Germinal center (tissue), 1 donor: ENCODE measurements at regions not wholly inside any gene's neighbourhood (a gene's known extent, or its start where the extent isn't known, plus 50 kb on each side); places are given as distances from the start of the nearest gene placed in this dataset.
"Not testable (repeated sequence)": the region's sequence is repeated elsewhere in the genome, so short reads cannot be mapped to it uniquely, and the experiment has no call there.

Experiments
- DNase-seq: peaks from one replicate; pipeline ENCODE4 v3.0.0; 2012; ENCODE audit warnings: mixed read lengths, low spot score

DNA sequence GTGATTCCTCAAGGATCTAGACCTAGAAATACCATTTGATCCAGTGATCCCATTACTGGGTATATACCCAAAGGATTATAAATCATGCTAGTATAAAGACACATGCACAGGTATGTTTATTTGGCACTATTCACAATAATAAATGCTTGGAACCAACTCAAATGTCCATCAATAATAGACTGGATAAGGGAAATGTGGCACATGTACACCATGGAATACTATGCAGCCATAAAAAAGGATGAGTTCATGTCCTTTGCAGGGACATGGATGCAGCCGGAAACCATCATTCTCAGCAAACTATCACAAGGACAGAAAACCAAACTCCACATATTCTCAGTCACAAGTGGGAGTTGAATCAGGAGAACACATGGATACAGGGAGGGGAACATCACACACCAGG lies 183.8 kb upstream of the ETV3 start:
- DNase-seq, result not testable (repeated sequence)

DNA sequence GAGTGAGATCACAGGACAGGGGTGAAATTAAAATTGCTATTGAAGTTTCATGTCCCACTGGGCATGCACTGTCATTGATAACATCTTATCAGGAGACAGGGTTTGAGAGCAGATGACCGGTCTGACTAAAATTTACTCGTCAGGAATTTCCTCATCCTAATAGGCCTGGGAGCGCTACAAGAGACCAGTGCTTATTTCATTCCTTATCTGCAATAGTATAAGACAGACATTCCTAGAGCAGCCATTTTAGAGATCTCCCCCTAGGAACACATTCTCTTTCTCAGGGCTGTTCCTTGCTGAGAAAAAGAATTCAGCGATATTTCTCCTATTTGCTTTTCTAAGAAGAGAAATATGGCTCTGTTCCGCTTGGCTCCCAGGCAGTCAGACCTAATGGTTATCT lies 181.4 kb upstream of the ETV3 start:
- DNase-seq, result no peak

DNA sequence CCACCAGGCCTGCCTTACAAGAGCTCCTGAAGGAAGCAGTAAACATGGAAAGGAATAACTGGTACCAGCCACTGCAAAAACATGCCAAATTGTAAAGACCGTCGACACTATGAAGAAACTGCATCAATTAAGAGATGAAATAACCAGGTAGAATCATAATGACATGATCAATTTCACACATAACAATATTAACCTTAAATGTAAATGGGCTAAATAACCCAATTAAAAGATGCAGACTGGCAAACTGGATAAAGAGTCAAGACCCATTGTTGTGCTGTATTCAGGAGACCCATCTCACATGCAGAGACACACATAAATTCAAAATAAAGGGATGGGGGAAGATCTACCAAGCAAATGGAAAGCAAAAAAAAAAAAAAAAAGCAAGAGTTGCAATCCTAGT lies 179.0 kb upstream of the ETV3 start:
- DNase-seq, result not testable (repeated sequence)

DNA sequence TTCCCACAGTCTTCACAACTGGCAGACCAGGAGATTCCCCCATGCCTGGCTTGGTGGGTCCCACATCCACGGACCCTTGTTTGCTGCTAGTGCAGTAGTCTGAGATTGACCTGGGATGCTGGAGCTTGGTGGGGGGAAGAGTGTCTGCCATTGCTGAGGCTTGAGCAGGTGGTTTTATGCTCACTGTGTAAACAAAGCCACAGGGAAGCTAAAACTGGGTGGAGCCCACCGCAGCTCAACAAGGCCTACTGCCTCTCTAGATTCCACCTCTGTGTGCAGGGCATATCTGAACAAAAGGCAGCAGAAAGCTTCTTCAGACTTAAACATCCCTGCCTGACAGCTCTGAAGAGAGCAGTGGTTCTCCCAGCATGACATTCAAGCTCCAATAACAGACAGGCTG lies 177.3 kb upstream of the ETV3 start:
- no peak for DNase-seq

GRCh38 chr1:157314408-157314807 lies 176.2 kb upstream of the ETV3 start:
- no peak for DNase-seq

DNA sequence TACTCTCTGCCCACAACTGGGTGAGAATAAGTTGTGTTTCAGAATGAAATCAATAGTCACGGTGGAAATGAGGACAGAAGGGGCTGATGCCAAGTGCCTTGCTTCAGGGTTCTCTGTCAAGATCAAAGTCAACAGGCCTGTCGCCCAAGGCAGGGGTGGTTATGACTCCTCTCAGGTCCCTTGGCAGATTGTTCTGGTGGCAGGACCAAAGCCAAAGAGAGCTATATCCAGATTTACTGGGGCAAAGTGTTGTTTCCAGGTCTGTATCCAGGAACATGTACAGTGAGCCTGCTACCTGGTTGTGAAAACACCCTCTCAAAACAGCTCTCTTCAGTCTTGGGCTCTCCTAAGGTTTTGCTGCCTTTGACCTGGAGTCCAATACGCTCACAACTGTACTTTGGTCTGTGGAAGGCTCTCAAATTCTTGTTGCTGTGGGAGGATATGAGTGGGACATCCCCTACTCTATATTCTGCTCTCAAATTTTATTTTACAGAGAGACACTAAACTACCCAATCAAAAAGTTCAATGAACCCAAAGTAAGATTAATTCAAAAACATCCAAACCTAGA lies 175.1 kb upstream of the ETV3 start:
- DNase-seq, result no peak

- no peak for DNase-seq
Measured at GRCh38 chr1:157312082-157312812, 174.1 kb upstream of the ETV3 start.

GRCh38 chr1:157311730-157312081 lies 173.5 kb upstream of the ETV3 start:
- DNase-seq, result no peak

GRCh38 chr1:157310805-157311729 lies 172.9 kb upstream of the ETV3 start:
- peak; percentile 35 for DNase-seq

GRCh38 chr1:157310401-157310800 lies 172.2 kb upstream of the ETV3 start:
- no peak for DNase-seq

DNA sequence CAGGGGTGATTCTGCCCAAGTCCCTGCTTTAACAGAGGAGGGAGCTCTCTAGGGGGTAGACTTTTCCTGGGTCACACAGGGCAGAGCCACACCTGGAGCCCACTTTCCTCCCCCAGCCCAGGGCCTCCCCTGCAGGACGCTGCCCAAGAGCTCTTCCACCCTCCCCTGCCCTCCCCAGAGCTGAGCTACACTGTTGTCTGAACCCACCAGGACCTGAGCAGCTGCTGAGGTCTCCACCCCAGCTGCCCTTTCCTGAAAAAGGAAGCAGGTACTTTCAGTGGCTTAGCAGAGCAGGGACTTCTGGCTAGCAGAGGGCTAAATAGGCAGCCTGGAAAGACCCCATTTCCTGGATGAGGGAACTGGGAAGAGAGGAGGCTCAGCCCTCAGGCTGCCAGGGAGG lies 169.3 kb upstream of the ETV3 start:
- DNase-seq, result no peak

DNA sequence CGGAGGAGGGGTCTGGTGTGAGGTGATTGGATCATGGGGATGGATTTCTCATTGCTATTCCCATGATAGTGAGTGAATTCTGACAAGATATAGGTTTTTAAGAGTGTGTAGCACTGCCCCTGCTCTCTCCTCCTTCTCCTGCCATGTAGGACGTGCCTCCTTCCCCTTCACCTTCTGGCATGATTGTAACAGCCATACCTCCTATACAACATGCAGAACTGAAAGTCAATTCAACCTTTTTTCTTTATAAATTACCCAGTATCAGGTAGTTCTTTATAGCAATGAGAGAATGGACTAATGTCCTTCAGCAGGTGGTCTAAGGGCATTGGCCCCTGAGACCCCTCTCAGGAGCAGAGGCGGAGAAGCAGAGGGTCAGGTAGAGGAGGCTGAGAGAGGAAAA lies 168.7 kb upstream of the ETV3 start:
- DNase-seq, result no peak

- DNase-seq, result no peak
Measured at GRCh38 chr1:157304271-157304670, 166.1 kb upstream of the ETV3 start.

- DNase-seq, result no peak
Measured at GRCh38 chr1:157302724-157303123, 164.5 kb upstream of the ETV3 start.

DNA sequence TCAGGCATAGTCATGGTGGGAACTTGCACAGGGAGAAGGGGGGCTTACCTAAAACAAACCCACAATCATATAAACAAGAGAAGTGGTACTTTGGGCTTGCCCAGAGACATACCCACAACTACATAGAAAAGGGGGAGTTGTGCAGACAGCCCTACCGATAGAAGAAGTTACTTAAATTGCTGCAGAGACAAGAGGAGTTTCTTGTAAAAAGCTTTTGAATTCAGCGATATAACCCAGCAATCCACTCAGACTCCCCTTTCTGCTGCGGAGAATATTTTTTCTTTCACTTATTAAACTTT lies 164.0 kb upstream of the ETV3 start:
- DNase-seq, result no peak

DNA sequence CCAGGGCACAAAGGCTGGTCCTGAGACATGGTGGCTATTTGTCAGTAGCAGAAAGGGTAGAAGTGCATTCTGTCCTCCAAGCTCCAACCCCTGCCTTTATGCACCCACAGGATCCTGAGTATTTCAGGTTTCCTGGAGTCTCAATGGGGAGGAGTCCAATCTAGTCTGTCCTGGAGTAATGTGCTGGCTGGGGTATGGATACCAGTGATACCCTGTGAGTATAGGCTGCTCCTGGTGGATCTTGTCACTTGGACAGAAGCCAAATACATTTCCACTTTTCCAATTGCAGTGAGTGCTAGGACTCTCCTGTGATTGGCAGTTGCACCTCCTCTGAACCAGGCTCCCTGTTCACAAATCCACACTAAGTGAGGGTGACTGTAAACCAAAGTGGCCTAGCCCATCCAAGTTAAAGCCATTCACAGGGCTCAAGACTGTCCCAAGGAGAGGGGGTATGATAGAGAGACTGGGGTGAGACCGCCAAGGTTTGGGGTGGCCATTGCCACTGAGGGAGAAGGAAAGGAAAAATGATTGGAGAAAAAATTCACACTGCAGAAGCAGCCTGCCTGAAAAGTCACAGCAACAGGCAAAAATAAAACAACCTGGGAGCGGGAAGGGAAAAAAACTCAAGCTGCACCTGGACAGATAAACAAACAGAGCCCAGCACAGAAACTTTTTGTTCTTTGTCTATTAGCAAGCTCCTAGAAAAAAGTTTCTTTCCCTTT lies 163.4 kb upstream of the ETV3 start:
- DNase-seq, result no peak

DNA sequence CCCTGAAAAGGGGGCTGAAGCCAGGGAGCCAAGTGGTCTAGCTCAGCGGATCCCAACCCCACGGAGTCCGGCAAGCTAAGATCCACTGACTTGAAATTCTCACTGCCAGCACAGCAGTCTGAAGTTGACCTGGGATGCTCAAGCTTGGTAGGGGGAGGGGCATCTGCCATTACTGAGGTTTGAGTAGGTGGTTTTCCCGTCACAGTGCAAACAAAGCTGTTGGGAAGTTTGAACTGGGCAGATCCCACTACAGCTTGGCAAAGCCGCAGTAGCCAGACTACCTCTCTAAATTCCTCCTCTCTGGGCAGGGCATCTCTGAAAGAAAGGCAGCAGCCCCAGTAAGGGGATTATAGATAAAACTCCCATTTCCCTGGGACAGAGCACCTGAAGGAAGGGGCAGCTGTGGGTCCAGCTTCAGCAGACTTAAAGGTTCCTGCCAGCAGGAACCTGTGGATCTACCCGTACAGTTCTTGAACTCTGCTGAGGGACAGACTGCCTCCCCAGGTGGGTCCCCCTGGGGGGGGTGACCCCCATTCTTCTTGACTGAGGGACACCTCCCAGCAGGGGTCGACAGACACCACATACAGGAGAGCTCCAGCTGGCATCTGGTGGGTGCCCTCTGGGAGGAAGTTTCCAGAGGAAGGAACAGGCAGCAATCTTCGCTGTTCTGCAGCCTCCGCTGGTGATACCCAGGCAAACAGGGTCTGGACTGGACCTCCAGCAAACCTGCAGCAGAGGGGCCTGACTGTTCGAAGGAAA lies 156.4 kb upstream of the ETV3 start:
- DNase-seq, result not testable (repeated sequence)

DNA sequence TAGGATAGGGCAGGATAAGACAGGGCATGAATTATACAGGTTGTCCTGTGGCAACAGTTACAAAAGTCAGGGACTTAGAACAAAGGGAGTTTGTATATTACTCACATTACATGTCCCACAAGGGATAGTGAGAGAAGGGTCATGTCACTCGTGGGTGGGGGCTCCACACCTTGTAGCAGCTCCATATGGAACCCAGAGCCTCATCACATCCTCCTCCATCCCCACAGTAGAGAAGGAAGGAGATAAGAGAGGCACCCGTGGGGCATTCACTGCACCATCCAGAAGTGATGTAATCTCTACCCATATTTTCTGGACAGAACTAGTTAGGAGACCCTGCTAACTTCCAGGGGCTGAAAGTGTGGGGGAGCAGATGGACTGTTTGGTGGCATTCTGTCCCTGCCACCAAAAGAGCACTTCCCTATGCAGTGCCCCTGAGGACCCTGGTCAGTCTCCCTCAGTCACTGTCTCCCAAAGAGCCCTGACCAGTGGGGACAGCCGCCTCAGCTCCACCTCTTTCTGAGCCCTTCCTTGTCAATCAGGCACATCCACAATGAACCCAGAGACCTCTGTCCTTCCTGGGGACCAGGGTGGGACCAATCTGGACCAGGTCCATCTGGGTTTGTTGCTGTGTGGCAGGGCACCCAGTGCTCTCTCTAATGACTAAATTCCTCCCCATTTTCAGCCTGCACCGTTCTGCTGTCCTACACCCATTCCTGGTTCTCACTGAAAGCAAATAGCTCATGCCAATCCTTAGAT lies 154.8 kb upstream of the ETV3 start:
- no peak for DNase-seq

DNA sequence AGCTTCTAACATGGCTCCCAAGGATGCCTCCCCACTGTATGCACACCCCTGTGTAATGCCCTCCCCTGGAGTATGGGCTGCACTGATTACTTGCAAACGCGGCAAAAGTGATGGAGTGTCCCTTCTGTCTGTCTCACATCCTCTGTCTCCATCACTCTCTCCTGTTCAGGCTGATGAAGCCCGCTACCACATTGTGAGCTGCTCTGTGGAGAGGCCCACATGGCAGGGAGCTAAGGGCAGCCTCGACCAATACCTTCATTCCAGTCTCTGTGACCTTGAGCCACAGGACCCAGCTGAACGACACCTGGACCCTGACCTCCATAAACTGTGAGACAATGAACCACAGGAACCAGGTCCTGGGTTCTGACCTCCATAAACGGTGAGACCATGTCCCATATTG lies 154.1 kb upstream of the ETV3 start:
- no peak for DNase-seq

DNA sequence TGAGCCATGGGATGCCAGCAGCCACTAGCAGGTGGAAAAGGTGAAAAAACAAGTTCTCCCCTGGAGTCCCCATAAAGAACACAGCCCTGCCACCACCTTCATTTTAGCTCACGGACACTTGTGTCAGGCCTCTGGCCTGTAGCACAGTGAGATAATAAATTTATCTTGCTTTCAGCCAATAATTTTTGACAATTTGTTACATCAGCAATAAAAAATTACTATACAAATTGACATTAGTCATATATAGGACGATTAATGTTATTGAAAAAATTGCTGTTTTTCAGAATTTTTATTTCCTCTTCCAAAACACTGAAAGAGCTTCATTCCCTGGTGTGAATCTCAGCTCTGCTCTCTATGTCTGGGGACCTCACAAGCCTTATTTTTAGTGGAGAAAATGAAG lies 152.9 kb upstream of the ETV3 start:
- no peak for DNase-seq

- no peak for DNase-seq
Measured at GRCh38 chr1:157289424-157290105, 151.4 kb upstream of the ETV3 start.
